Endometrium (tissue), 2 donors: ENCODE measurements at regions not wholly inside any gene's neighbourhood (a gene's known extent, or its start where the extent isn't known, plus 50 kb on each side); places are given as distances from the start of the nearest gene placed in this dataset.
"Not testable (repeated sequence)": the region's sequence is repeated elsewhere in the genome, so short reads cannot be mapped to it uniquely, and the experiment has no call there.

Experiments
- FAIRE-seq: peaks from 2 replicates; lab custom pipeline; 2012; peaks lifted over from hg19 to GRCh38; lab: Jason Lieb, UNC
- donor health status: control.
- donor health status: control.

DNA sequence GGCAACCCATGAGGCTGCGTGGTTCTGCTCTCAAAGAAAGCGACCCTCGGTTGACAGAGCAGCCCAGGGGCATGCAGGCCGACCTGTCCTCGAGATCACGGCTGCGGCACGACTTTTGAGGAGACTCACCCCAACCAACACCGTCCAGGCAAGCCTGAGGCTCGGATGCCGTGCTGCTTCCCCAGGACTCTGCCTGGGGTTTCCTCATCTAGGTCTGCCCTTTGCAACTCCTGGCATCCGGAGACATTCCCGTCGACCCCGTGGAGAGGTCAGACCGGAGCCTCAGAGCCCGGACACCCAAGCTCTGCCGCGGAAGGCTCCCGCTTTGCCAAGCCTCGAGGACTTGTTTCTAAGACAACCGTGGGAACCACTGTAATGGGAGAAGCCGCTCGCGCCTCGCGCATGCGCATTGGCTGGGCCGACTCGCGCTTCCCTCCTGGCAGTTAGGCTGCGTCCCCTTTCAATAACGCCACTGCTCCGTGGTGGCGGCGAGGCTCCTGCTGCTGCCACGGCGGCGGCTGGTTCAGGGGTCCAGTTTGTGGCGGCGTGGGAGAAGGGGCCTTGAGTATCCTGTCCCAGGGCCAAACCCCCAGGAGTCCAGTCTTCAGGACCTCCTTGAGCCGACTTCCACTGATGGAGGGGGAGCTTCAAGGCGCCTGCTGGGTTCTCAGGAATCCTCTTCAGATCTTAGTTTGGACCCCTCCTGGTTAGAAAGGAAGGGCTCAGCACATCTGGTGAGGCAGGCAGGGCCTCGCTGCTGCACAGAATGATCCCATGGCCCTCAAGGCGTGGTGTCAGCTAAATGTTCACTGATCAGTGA is 101.7 kb upstream of the ZNF337 start:
- FAIRE-seq = not testable (repeated sequence)

DNA sequence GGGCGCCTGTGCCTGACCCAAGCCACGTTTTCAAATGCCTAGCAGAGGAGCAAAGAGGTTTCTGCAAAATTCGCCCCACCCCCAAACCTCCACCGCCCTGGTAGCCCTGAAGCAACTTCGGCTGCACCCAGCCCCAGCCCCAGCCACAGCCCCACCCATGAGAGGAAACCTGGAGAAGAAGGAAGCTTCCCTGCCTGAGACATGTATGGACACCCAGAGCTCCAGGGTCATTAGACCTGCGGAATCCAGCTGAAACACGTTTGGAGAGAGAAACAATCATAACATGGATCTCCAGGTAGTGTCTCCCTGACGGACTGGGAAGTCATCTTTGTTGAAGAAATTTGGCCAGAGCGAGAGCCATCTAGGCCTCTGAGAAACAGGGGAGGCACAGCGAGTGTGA is 100.4 kb upstream of the ZNF337 start:
- not testable (repeated sequence) for FAIRE-seq

DNA sequence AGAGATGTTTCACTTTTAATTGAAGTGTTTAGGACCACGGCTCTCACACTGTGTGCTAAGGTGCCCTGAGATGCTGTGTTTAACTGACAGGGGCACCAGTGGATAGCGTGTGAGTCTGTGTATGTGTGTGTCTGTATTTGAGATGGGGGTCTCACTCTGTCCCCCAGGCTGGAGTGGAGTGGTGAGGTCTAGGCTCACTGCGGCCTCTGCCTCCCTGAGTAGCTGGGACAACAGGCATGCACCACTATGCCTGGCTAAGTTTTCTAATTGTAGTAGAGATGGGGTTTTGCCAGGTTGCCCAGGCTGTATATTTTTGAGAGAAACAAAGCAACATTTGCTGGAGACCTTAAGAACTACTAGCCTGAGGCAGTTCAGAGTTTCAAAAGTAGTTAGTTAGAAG is 80.6 kb upstream of the ZNF337 start:
- not testable (repeated sequence) for FAIRE-seq

DNA sequence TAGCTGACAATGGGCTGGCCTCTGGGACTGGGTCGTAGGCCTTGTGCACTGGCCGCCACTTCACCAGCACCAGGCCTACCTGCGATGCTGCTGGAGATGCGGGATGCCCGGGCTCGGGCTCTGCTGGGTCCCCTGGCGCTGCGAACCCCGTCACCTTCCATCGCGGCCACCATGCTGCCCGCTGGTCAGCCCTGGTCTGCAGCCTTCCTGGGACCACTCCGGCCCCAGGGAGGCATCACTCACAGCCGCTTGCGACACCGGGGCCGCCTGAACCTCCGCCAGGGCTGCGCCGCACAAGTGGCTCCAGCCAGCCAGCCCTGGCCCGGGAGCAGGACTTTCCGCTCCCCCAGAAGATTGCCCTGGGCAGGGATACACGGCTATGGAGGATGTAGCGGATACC is 78.1 kb upstream of the ZNF337 start:
- FAIRE-seq = not testable (repeated sequence)

DNA sequence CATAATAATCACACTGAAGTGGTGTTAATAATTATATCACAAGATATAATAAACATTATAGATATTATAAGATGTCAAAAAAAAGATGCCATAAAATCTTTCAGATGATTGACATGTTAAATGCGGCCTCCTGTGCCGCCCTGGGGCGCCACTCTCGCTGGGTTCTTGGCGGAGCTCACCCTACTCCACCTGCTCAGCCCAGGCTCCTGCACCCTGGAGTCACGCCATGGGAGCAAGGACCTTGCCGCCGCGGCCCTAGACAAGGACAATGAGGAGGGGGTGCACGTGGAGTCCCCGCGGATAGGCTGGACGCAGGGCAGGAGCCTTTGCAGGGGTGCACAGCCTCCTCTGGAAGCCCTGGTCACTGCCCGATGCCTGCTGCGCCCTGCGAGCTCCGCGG is 77.5 kb upstream of the ZNF337 start:
- not testable (repeated sequence) for FAIRE-seq

DNA sequence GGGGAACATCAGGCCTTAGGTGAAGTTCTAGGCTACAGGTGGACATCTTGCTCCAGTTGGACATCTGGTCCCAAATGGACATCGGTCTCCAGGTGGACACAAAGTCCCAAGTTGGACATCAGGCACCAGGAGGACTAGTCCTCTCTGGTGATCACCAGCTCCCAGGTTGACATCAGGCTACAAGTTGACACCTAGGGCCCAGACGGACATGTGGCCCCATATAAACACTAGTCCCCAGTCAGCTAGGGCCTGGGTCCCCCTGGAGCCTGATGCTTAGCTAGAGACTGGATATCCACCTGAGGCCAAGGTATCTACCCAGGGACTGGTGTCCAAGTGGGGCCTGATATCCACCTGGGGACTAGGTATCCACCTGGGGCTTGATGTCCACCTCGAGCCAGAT is 75.8 kb upstream of the ZNF337 start:
- FAIRE-seq = not testable (repeated sequence)

DNA sequence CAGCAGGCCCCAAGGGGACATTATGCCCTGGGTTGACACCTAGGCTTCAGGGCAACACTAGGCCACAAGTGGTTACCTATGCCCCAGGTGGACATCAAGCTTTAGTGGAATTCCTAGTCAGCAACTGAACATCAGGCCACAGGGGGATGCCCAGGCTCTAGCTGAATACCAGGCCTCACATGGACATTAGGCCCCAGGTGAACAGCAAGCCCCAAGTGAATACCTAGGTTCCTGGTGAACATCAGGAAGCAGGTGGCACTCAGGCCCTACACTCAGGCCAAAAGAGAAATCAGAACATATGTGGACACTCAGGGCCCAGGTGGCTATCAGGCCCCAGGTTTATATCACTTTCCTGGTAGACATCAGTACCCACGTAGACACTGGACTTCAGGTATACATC is 75.2 kb upstream of the ZNF337 start:
- FAIRE-seq = not testable (repeated sequence)

DNA sequence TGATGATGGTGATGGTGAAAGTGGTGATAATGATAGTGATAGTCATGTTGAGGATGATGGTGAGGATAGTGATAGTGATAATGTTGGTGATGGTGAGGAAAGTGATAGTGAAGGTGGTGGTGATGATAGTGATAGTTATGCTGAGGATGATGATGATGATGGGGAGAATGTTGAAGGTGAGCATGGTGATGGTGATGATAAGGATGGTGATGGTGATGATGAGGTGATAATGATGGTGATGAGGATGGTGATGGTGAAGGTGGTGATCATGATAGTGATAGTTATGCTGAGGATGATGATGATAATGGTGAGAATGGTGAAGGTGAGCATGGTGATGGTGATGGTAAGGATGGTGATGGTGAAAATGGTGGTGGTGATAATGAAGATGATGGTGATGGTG is 64.9 kb upstream of the ZNF337 start:
- FAIRE-seq = no peak

DNA sequence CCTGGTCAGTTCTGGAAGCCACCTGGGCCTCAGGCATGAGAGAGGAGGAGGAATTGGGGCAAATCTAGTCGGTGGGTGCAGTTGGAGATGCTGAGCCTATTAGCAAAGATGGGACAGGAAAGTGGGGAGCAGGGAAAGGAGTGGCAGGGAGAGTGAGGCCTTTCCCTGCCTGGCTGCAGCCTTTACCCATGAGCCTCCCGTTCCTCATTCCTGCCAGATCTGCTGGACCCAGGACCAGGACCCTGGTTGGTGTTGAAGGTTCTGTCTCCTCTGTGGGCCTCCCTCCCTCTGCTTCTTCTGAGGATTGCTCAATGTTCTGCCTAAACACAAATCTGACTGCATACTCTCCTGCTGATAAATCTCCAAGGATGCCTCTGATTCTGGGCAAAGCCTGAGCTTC is 64.4 kb upstream of the ZNF337 start:
- not testable (repeated sequence) for FAIRE-seq

DNA sequence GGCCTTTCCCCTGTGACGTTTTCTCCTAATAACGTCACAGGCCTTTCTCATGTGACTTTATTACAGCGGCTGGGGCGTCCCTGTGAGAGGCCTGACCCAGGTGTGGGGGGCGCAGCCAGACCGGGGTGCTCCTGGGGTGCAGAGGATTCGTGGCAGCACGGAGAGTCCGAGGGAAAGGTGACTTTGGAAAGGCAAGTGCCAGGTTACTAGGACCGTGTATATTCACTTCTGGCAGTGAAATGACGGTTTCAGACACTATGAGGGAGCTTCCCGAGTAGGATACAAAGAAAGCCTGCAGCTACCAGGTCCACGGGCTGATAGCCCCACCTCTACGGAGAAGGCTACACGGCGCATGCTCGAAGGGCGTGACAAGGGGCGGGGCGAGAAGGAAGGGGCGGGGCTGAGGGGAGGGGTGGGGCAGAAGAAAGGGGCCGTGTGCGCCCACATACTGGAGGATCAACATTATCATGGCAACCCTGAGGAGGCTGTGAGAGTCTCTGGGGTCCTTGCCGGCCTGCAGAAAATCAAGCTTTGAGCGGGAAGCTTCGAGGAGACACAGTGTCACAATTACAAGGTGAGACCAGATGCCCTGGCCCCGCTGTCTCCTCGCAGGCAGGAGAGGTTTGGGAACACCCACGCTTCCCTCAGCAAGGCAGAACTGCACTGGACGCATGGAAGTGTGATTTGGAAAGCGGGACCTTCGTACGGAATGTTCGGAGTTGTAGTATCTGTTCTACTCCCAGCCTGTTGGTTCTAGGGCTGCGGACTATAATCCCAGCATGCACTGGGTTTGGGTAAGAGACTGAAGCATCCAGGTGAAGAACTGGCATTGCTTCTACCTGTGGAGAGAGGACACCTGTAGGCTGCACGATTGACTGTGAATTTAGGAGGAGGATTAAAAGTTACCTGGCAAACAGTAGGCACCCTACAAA is 54.4 kb upstream of the ZNF337 start:
- no peak for FAIRE-seq

DNA sequence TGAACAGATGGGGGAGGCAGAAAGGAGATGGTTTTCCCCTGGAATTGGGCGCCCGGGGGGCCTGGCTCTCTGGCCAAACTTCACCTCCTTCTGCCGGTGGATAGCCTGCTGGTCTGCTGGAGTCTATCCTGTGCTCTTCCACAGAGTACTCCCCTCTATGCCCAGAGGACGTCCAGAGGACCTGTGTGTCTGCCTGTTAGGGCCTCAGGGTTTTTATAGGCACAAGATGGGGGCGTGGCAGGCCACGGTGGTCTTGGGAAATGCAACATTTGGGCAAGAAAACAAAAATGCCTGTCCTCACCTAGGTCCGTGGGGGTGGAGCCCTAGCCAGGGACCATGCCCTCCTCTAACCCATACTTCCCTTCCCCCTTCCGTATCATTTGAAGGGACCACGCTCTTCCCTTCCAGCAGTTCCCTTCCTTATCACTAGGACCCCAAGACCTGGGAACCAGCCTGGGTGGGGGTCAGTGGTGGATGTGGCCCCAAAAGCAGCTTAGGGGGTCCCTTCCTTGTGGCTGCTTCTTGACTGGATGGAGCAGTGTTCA is 53.6 kb upstream of the ZNF337 start:
- FAIRE-seq = no peak

DNA sequence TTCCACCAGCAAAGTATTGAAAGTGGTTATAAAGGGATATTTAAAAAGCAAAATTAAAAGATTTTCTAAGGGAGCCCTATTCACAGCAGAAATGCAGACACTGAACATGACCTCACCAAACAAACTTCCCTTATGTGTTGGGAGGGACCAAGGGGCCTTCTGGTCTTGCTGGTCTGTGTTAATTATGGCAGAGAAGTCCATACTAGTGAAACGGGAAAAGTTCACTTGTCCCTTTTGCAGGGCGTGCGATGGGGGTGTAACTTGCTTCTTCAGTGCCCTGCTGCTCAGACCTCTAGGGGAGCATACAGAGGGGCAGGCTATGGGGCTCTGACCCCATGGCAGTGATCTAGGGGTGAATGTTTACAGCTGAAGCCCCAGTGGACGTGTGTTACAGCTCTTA is 53.0 kb upstream of the ZNF337 start:
- FAIRE-seq = no peak
